ENCODE measurements at regions not wholly inside any gene's neighbourhood (a gene's known extent, or its start where the extent isn't known, plus 50 kb on each side); places are given as distances from the start of the nearest gene placed in this dataset.

- Mint-ChIP-seq H3K4me1 (ENCODE audit: low read depth) (no peaks in the 10 kb centered on the region), H3K27me3 (no peaks in the 10 kb centered on the region), H3K27ac (no peak overlapping the region), H3K36me3 (no peaks in the 10 kb centered on the region), H3K9me3 (ENCODE audit: low read depth) (no peaks in the 10 kb centered on the region), H3K4me3 (no peak overlapping the region)
Measured at GRCh38 chr4:36917413-36917812, 327.1 kb upstream of the NWD2 start.

DNA sequence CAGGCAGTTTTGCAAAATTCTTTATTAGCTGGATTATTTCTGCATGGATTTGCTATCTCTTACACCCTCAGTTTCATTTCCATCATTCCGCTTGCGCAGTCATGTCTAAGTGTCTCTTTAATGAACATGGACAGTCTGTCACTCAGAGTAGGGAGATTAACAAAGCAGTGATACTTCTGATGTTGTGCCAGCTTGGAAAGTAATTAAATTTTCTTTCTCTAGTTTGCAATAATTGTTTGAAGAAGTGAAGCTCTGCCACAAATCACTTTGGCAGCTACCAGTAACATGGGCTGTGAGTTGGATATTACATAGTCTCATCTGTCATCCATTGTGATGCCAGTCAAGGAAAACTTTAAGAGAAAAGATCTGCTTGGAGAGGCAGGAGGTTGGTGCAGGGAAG lies 324.8 kb upstream of the NWD2 start:
- H3K4me3 Mint-ChIP-seq = no peak overlapping the region
- no peak overlapping the region for H3K27ac Mint-ChIP-seq
- no peaks in the 10 kb centered on the region for H3K36me3 Mint-ChIP-seq
- H3K9me3 Mint-ChIP-seq (ENCODE audit: low read depth) = no peaks in the 10 kb centered on the region
- H3K4me1 Mint-ChIP-seq (ENCODE audit: low read depth) = no peaks in the 10 kb centered on the region
- peaks cover 1% of the 10 kb centered on the region for H3K27me3 Mint-ChIP-seq

- Mint-ChIP-seq H3K27ac (no peak overlapping the region), H3K4me1 (ENCODE audit: low read depth) (no peaks in the 10 kb centered on the region), H3K27me3 (peaks cover 2% of the 10 kb centered on the region), H3K4me3 (no peak overlapping the region), H3K36me3 (no peaks in the 10 kb centered on the region), H3K9me3 (ENCODE audit: low read depth) (no peaks in the 10 kb centered on the region)
Measured at GRCh38 chr4:36921476-36922216, 322.9 kb upstream of the NWD2 start.

GRCh38 chr4:36930562-36931111 lies 313.9 kb upstream of the NWD2 start:
- Mint-ChIP-seq H3K27ac (no peak overlapping the region), H3K9me3 (ENCODE audit: low read depth) (peaks cover 4% of the 10 kb centered on the region), H3K27me3 (peaks cover 2% of the 10 kb centered on the region), H3K36me3 (no peaks in the 10 kb centered on the region), H3K4me3 (no peak overlapping the region), H3K4me1 (ENCODE audit: low read depth) (no peaks in the 10 kb centered on the region)

DNA sequence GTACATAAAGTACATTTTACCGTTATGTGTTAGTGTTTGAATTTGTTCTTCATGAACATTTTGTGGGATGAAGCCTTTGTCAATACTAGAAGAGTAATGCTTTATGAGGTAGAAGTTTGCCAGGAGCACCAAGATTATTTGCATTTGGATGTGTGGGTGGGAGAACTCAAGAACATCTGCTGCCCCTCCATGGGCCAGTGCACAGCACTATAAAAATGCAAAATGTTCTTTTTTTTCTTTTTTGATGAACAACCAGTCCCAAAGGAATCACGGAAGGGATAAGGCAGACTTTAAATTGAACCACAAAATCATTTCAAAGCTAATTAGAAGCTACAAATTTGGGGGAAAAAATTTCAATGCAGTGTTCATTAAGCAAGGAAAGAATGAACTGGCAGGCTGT lies 300.3 kb upstream of the NWD2 start:
- Mint-ChIP-seq H3K9me3 (ENCODE audit: low read depth) (no peaks in the 10 kb centered on the region), H3K4me3 (no peak overlapping the region), H3K4me1 (ENCODE audit: low read depth) (no peaks in the 10 kb centered on the region), H3K27ac (no peak overlapping the region), H3K27me3 (no peaks in the 10 kb centered on the region), H3K36me3 (no peaks in the 10 kb centered on the region)

GRCh38 chr4:36961420-36961819 lies 283.1 kb upstream of the NWD2 start:
- no peak overlapping the region for H3K4me3 Mint-ChIP-seq
- H3K36me3 Mint-ChIP-seq = no peaks in the 10 kb centered on the region
- no peaks in the 10 kb centered on the region for H3K9me3 Mint-ChIP-seq (ENCODE audit: low read depth)
- H3K27me3 Mint-ChIP-seq = peaks cover 3% of the 10 kb centered on the region
- H3K27ac Mint-ChIP-seq = no peak overlapping the region
- H3K4me1 Mint-ChIP-seq (ENCODE audit: low read depth) = no peaks in the 10 kb centered on the region

- Mint-ChIP-seq H3K4me1 (ENCODE audit: low read depth) (no peaks in the 10 kb centered on the region), H3K27me3 (peaks cover 4% of the 10 kb centered on the region), H3K27ac (no peak overlapping the region), H3K4me3 (no peak overlapping the region), H3K36me3 (no peaks in the 10 kb centered on the region), H3K9me3 (ENCODE audit: low read depth) (peaks cover 9% of the 10 kb centered on the region)
Measured at GRCh38 chr4:36966756-36967460, 277.6 kb upstream of the NWD2 start.

DNA sequence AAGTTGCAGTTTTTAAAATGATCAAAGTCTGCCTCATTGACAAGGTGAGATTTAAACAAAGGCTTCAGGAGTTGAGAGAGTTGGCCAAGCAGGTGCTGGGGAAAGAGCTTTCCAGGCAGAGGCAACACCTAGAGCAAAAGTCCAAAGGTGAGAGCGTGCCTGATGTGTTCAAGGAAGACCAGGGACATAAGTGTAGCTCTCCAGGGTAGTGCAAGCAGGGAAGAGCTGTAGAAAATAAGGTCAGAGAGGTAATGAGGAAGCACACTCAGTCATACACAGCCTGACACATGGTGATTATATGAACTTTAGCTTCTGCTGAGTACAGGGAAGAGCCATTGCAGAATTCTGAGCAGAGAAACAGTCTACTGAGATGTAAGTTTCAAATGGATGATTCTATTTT lies 265.0 kb upstream of the NWD2 start:
- Mint-ChIP-seq H3K9me3 (ENCODE audit: low read depth) (no peaks in the 10 kb centered on the region), H3K27me3 (no peaks in the 10 kb centered on the region), H3K27ac (no peak overlapping the region), H3K4me1 (ENCODE audit: low read depth) (no peaks in the 10 kb centered on the region), H3K4me3 (no peak overlapping the region), H3K36me3 (no peaks in the 10 kb centered on the region)

- Mint-ChIP-seq H3K4me1 (ENCODE audit: low read depth) (no peaks in the 10 kb centered on the region), H3K9me3 (ENCODE audit: low read depth) (no peaks in the 10 kb centered on the region), H3K36me3 (no peaks in the 10 kb centered on the region), H3K4me3 (no peak overlapping the region), H3K27me3 (no peaks in the 10 kb centered on the region), H3K27ac (no peak overlapping the region)
Measured at GRCh38 chr4:36990128-36990872, 254.2 kb upstream of the NWD2 start.

- no peaks in the 10 kb centered on the region for H3K36me3 Mint-ChIP-seq
- H3K9me3 Mint-ChIP-seq (ENCODE audit: low read depth) = no peaks in the 10 kb centered on the region
Measured at GRCh38 chr4:36997727-36998126, 246.8 kb upstream of the NWD2 start.

GRCh38 chr4:37000281-37000680 lies 244.3 kb upstream of the NWD2 start:
- H3K9me3 Mint-ChIP-seq (ENCODE audit: low read depth) = no peaks in the 10 kb centered on the region
- H3K27me3 Mint-ChIP-seq = no peaks in the 10 kb centered on the region
- no peak overlapping the region for H3K4me3 Mint-ChIP-seq
- no peaks in the 10 kb centered on the region for H3K36me3 Mint-ChIP-seq
- H3K27ac Mint-ChIP-seq = no peak overlapping the region
- H3K4me1 Mint-ChIP-seq (ENCODE audit: low read depth) = no peaks in the 10 kb centered on the region

More at GRCh38 chr4:36997727-36998126, 246.8 kb upstream of the NWD2 start:
- Mint-ChIP-seq H3K27ac (no peak overlapping the region), H3K27me3 (no peaks in the 10 kb centered on the region), H3K4me1 (ENCODE audit: low read depth) (no peaks in the 10 kb centered on the region), H3K4me3 (no peak overlapping the region)

DNA sequence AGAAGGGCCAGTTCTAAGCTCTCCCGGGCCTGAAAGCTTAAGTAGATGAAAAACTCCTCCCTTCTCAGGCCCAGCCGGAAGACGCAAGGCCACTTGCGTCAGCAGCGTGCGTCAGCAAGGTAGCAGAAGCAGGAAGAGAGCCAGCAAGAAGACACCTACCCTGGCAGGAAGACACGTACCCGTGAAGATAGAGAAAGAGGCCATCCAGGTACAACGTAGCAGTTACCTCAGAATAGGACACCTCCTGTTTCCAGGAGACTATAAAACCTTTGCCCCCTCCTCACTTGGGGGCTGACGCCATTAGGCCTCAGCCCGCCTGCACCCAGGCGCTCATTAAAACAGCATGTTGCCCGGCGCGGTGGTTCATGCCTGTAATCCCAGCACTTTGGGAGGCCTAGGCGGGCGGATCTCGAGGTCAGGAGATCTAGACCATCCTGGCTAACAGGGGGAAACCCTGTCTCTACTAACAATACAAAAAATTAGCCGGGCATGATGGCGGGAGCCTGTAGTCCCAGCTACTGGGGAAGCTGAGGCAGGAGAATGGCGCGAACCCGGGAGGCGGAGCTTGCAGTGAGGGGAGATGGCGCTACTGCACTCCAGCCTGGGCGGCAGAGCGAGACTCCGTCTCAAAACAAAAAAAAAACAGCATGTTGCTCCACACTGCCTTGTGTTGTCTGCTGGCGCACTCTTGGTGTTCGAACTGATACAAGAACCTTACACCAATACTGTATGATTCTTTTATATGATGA lies 242.7 kb upstream of the NWD2 start:
- Mint-ChIP-seq H3K27ac (no peak overlapping the region), H3K27me3 (no peaks in the 10 kb centered on the region), H3K4me1 (ENCODE audit: low read depth) (no peaks in the 10 kb centered on the region), H3K9me3 (ENCODE audit: low read depth) (no peaks in the 10 kb centered on the region), H3K4me3 (no peak overlapping the region), H3K36me3 (no peaks in the 10 kb centered on the region)

GRCh38 chr4:37002625-37003024 lies 241.9 kb upstream of the NWD2 start:
- Mint-ChIP-seq H3K27ac (no peak overlapping the region), H3K36me3 (no peaks in the 10 kb centered on the region), H3K4me1 (ENCODE audit: low read depth) (no peaks in the 10 kb centered on the region), H3K9me3 (ENCODE audit: low read depth) (no peaks in the 10 kb centered on the region), H3K27me3 (no peaks in the 10 kb centered on the region), H3K4me3 (no peak overlapping the region)

DNA sequence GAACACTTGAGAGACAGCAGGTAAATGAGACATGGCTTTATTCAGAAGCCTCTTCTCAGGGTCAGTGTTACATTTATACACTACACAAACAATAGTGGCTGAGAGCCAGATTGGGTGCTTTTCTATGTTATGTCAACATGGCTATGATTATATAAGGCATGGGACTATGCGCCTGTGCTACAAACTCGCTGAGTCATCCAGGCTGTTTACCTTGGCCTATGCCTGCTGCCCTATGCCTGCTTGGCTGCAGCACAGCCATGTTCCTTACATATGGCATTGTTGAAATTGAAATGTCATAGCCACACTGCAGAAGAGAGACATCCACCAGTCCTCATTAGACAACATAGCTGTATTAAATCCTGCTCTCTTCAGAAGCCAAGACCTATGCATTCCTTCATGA lies 236.3 kb upstream of the NWD2 start:
- H3K27ac Mint-ChIP-seq = no peak overlapping the region
- no peaks in the 10 kb centered on the region for H3K27me3 Mint-ChIP-seq
- H3K36me3 Mint-ChIP-seq = no peaks in the 10 kb centered on the region
- no peak overlapping the region for H3K4me3 Mint-ChIP-seq
- no peaks in the 10 kb centered on the region for H3K4me1 Mint-ChIP-seq (ENCODE audit: low read depth)
- H3K9me3 Mint-ChIP-seq (ENCODE audit: low read depth) = peaks cover 10% of the 10 kb centered on the region
